ENCODE measurements at regions not wholly inside any gene's neighbourhood (a gene's known extent, or its start where the extent isn't known, plus 50 kb on each side); places are given as distances from the start of the nearest gene placed in this dataset.
A peak's percentile ranks its signal among the peaks of the same experiment; 100 is the strongest.

GRCh38 chr3:137204409-137204808 lies 246.6 kb downstream of the IL20RB start:
- peak; percentile 64 for DNase-seq

- peak; percentile 30 for DNase-seq
Measured at GRCh38 chr3:137205394-137206045, 247.7 kb downstream of the IL20RB start.

GRCh38 chr3:137207616-137208015 lies 249.8 kb downstream of the IL20RB start:
- DNase-seq, result no peak

- no peak for DNase-seq
Measured at GRCh38 chr3:137217733-137218132, 259.9 kb downstream of the IL20RB start.

GRCh38 chr3:137219801-137220445 lies 262.1 kb downstream of the IL20RB start:
- no peak for DNase-seq

- DNase-seq, result no peak
Measured at GRCh38 chr3:137222736-137223225, 265.0 kb downstream of the IL20RB start.

GRCh38 chr3:137224464-137224863 lies 266.7 kb downstream of the IL20RB start:
- DNase-seq, result no peak

GRCh38 chr3:137242836-137243400 lies 285.1 kb downstream of the IL20RB start:
- DNase-seq, result no peak

GRCh38 chr3:137246491-137246890 lies 288.7 kb downstream of the IL20RB start:
- no peak for DNase-seq

GRCh38 chr3:137249311-137249940 lies 291.6 kb downstream of the IL20RB start:
- no peak for DNase-seq

GRCh38 chr3:137259089-137259488 lies 301.3 kb downstream of the IL20RB start:
- DNase-seq, result no peak

- peak; percentile 50 for DNase-seq
Measured at GRCh38 chr3:137259701-137260100, 301.9 kb downstream of the IL20RB start.

GRCh38 chr3:137264071-137264820 lies 306.5 kb downstream of the IL20RB start:
- DNase-seq, result peak; percentile 95

- DNase-seq, result no peak
Measured at GRCh38 chr3:137264843-137265330, 307.1 kb downstream of the IL20RB start.

GRCh38 chr3:137282871-137283270 lies 325.1 kb downstream of the IL20RB start:
- DNase-seq, result no peak

GRCh38 chr3:137285924-137286323 lies 328.1 kb downstream of the IL20RB start:
- DNase-seq, result no peak

GRCh38 chr3:137293086-137293485 lies 335.3 kb downstream of the IL20RB start:
- DNase-seq, result no peak

GRCh38 chr3:137294139-137294538 lies 336.4 kb downstream of the IL20RB start:
- DNase-seq, result peak; percentile 7

- DNase-seq, result no peak
Measured at GRCh38 chr3:137294839-137295238, 337.1 kb downstream of the IL20RB start.

GRCh38 chr3:137295336-137295735 lies 337.6 kb downstream of the IL20RB start:
- no peak for DNase-seq

- DNase-seq, result no peak
Measured at GRCh38 chr3:137296116-137296515, 338.3 kb downstream of the IL20RB start.

GRCh38 chr3:137297770-137298169 lies 340.0 kb downstream of the IL20RB start:
- no peak for DNase-seq

Data from tongue (tissue), 1 donor.